GM12865 (cell line): ENCODE measurements at regions not wholly inside any gene's neighbourhood (a gene's known extent, or its start where the extent isn't known, plus 50 kb on each side); places are given as distances from the start of the nearest gene placed in this dataset.

Experiments
- DNase-seq: peaks from one replicate; pipeline ENCODE4 v3.0.0; 2010; ENCODE audit warnings: low read depth
- H3K4me3 ChIP-seq: 2 replicates; pipeline ENCODE4 v1.5.1; 2011; ENCODE audit warnings: mild to moderate bottlenecking, low read depth, low read length, control low read depth
- CTCF ChIP-seq: IDR thresholded peaks from 2 replicates; pipeline ENCODE4 v1.5.1; 2011; ENCODE audit warnings: low read length, control low read depth, low read depth, inconsistent platforms; ENCODE audit not compliant: insufficient read depth; ENCODE audit errors: missing control alignments

- TF ChIP-seq CTCF, result no peak
- no peak for DNase-seq
- H3K4me3 ChIP-seq, result no peak overlapping the region
These were observed 1165.7 kb downstream of the BRD1 start for GRCh38 chr22:48661984-48662383.

GRCh38 chr22:48660790-48661740 is 1166.6 kb downstream of the BRD1 start:
- no peak for DNase-seq
- no peak for TF ChIP-seq CTCF
- H3K4me3 ChIP-seq, result no peak overlapping the region

- H3K4me3 ChIP-seq, result no peak overlapping the region
- TF ChIP-seq CTCF, result no peak
- no peak for DNase-seq
These were observed 1167.4 kb downstream of the BRD1 start for GRCh38 chr22:48660104-48660789.

- no peak for DNase-seq
- no peak overlapping the region for H3K4me3 ChIP-seq
- no peak for TF ChIP-seq CTCF
These were observed 1168.2 kb downstream of the BRD1 start for GRCh38 chr22:48659404-48659996.

GRCh38 chr22:48658871-48659270 is 1168.8 kb downstream of the BRD1 start:
- no peak for DNase-seq
- H3K4me3 ChIP-seq, result no peak overlapping the region
- no peak for TF ChIP-seq CTCF

- no peak for TF ChIP-seq CTCF
- H3K4me3 ChIP-seq, result no peak overlapping the region
- DNase-seq, result no peak
These were observed 1169.4 kb downstream of the BRD1 start for GRCh38 chr22:48658246-48658645.
